Right cardiac atrium (tissue), 5 donors: ENCODE measurements at regions not wholly inside any gene's neighbourhood (a gene's known extent, or its start where the extent isn't known, plus 50 kb on each side); places are given as distances from the start of the nearest gene placed in this dataset.
A peak's percentile ranks its signal among the peaks of the same experiment; 100 is the strongest.
"Not testable (repeated sequence)": the region's sequence is repeated elsewhere in the genome, so short reads cannot be mapped to it uniquely, and the experiment has no call there.

Source experiments
- ATAC-seq, 2 donors: fragments of 200-7000 bp; cut with Tn5 transposase; one replicate each; pipeline versions ENCODE4 v1.8.0 to v1.9.1; 2020; ENCODE audit warnings: moderate library complexity in 2 of 2, mild to moderate bottlenecking in 1 of 2
- DNase-seq, 3 donors: peaks; one replicate each; pipeline ENCODE4 v3.0.0-alpha.2; 2020
- H3K27ac ChIP-seq: one replicate; pipeline ENCODE4 v1.5.1; 2013; ENCODE audit warnings: mild to moderate bottlenecking, low read length, control low read depth, moderate library complexity
- H3K27me3 ChIP-seq: one replicate; pipeline ENCODE4 v1.6.1; 2013; ENCODE audit not compliant: control insufficient read depth, insufficient read depth
- H3K4me1 ChIP-seq: one replicate; pipeline ENCODE4 v1.6.1; 2013; ENCODE audit warnings: low read length; ENCODE audit not compliant: control insufficient read depth, insufficient read depth
- H3K4me3 ChIP-seq: one replicate; pipeline ENCODE4 v1.5.1; 2013; ENCODE audit warnings: low read length, control low read depth
- H3K9me3 ChIP-seq: one replicate; pipeline ENCODE4 v1.6.1; 2013; ENCODE audit warnings: low read length; ENCODE audit not compliant: control insufficient read depth
- WGBS: extraction: QIAGEN DNeasy Blood & Tissue Kit; methylation state at CpG from one replicate; pipeline ENCODE4 v1.1.7; 2013; 5-methylcytosine and 5-hydroxymethylcytosine counted together
- intact Hi-C, 4 donors: fragments of 100-400 bp; cut with DNase I; formaldehyde crosslinking; loops; one replicate each; pipeline versions ENCODE4 v1.11.0 to v1.14.0; 2022 to 2023
- donor health status: healthy with polysubstance abuse.
- donor health status: DM: no; HTN: yes; CAD: no.
- donor health status: DM: no; HTN: no; CAD: no.
- donor health status: DM: no; HTN: yes; CAD: no; lungs with severe emphysema.
- donor health status: DM: yes; HTN: yes; CAD: no.

DNA sequence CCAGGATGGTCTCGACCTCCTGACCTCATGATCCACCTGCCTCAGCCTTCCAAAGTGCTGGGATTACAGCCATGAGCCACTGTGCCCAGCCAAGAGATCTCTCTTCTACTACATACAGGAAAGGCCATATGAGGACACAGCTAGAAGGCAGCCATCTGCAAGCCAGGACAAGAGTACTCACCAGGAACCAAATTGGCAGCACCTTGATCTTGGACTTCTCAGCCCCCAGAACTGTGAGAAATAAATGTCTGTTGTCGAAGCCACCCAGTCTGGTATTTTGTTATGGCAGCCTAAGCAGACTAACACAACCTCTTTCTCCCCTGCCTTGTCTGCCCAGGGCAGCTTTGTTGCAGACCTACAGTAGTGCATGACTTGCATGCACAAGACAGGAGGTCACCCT is 211.3 kb upstream of the HAAO start:
- H3K27ac ChIP-seq, result no peak overlapping the region
- no peaks in the 10 kb centered on the region for H3K9me3 ChIP-seq
- 94% methylated on average over 2 of the region's 2 CpGs for WGBS
- no peak for DNase-seq
- intact Hi-C loops, result no loop called here
- no peaks in the 10 kb centered on the region for H3K4me1 ChIP-seq
- no peak for ATAC-seq
- H3K27me3 ChIP-seq, result no peaks in the 10 kb centered on the region
- H3K4me3 ChIP-seq, result no peak overlapping the region

DNA sequence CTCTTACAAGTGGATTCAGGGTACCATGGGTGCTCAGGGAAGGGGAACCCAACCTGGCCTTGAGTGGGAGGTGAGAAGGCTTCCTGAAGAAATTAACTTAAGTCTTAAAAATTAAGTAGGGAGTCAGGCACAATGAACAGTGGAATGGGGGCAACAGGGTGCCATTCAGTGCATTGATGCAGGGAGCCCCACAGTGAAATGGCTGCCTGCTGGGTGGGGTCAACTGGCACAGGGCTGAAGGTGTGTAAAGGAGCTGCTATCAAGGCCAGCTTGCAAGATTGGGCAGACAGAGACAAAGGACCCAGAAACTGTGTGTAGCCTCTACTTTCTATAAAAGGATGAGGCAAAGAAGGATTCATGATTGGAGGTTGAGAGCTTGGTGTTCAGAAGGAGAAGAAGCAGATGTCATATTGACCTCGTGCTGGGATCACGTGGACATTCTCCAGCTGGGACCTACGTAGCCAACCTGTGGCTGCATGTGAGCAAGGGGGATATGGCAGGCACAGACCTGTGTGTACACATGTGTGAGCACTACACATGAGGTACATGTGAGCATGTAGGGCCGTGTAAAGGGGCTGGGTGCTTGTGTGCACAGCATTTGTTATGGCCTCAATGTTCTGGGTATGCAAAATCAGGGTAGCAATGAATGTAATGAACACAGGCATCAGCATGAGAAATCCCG is 209.5 kb upstream of the HAAO start:
- Histone ChIP-seq H3K4me1 (no peaks in the 10 kb centered on the region), H3K27ac (no peak overlapping the region), H3K9me3 (no peaks in the 10 kb centered on the region), H3K4me3 (no peak overlapping the region), H3K27me3 (no peaks in the 10 kb centered on the region)
- no peak for DNase-seq
- 91% methylated on average over 5 of the region's 5 CpGs for WGBS
- intact Hi-C loops, result no loop called here
- no peak for ATAC-seq

DNA sequence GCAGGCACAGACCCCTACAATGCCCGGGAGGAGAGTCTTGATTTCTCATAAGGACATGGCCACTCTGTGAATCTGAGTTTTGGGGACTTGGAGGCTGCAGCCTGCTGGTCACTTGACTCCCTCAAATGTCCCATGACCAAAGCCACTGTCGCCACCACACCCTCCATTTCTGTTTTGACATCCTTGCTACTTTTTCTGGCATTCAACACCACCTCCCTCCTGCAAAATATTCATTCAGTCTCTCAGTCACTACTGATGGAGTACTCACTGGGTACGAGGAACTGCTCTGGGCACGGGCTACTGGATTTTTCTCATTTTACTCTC is 208.6 kb upstream of the HAAO start:
- ATAC-seq (no peak), DNase-seq (no peak)
- H3K4me1 ChIP-seq, result no peaks in the 10 kb centered on the region
- H3K4me3 ChIP-seq, result no peak overlapping the region
- H3K27me3 ChIP-seq, result no peaks in the 10 kb centered on the region
- WGBS, result 95% methylated on average over 4 of the region's 4 CpGs
- no peak overlapping the region for H3K27ac ChIP-seq
- H3K9me3 ChIP-seq, result no peaks in the 10 kb centered on the region
- intact Hi-C loops, result no loop called here

DNA sequence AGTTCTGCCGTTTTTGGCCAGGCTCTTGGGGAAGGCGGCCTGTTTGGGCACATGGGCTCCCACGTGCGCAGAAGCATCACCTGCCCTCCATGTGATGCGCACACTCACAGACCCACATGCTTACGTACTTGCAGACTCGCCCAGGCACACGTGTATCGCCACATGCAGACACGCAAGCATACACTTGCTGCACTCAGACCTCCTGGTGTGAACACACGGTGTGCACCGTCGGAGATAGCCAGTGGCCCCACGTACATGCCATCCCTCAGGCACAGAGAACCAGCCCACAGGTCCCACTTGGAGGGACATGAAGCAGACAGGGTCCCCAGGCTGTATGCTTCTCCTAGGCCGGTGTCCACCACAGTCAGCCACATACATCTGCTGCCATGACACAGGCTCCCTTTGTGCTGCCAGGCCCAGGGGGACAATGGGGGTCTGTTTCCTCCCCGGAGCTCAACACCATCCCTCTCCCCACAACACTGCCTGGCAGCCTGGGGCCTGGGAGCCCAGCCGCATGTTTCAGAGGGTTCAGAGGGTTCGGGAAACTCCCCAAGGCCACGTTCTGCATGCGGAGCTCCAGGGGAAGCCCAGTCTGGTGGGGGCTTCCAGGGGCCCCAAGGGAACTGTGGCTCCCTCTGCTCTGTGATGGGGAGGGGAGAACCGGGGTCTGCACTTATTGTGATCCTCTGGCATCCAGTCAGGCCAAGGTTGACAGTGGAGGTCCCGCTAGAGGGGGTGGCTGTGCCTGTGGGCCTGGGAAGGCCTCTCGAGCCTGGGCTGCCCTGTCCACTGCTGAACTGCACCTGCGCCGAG is 208.1 kb upstream of the HAAO start:
- Histone ChIP-seq H3K9me3 (no peaks in the 10 kb centered on the region), H3K27me3 (no peaks in the 10 kb centered on the region), H3K4me1 (no peaks in the 10 kb centered on the region), H3K27ac (no peak overlapping the region), H3K4me3 (no peak overlapping the region)
- WGBS, result 85% methylated on average over 24 of the region's 25 CpGs
- ATAC-seq, result peak in 1 of 2 donors; percentile 32
- intact Hi-C loops, result no loop called here
- DNase-seq, result no peak

DNA sequence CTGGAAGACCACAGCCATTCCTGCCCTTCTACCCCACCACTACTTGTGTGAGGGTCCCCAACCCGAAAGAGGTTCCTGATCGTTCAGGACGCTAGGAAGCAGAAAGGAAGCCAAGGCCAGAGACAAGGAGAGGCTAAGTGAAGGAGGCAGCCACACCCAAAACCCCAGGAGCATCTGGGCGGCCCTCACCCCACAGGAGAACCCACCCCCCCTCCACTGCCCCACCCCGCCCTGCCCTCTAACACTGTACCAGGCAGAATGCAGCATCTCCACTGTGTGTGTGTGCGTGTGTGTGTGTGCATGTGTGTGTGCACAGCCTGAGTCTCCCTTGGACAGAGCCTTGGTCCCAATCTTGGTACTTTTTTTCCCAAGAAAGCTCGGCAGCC is 207.5 kb upstream of the HAAO start:
- intact Hi-C loops, result no loop called here
- no peaks in the 10 kb centered on the region for H3K9me3 ChIP-seq
- H3K27ac ChIP-seq, result no peak overlapping the region
- no peaks in the 10 kb centered on the region for H3K4me1 ChIP-seq
- WGBS, result 83% methylated on average over 7 of the region's 7 CpGs
- no peak for ATAC-seq
- no peak for DNase-seq
- no peak overlapping the region for H3K4me3 ChIP-seq
- no peaks in the 10 kb centered on the region for H3K27me3 ChIP-seq

DNA sequence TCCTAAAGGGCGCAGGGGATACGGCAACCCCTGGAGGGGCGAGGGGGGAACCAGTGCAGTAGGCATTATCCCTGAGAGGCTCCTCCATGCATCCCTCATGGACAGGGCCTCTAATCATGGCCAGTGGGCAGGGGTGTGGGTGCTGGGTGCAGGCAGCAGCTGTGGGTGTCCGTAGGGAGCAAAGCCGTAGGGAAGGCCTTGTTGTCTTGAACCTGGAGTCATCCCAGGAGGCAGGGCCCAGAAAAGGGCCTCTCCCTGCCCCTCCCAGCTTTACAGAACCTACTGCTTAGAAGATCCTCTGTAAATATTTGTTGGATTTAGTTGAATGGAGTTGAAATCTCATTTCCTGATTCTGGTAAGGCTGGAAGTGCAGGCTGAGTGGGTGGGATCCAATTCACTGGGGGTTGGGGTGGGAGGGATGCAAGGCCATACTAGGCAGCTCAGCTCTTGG is 207.0 kb upstream of the HAAO start:
- Histone ChIP-seq H3K27me3 (no peaks in the 10 kb centered on the region), H3K4me3 (no peak overlapping the region), H3K9me3 (no peaks in the 10 kb centered on the region), H3K27ac (no peak overlapping the region), H3K4me1 (no peaks in the 10 kb centered on the region)
- intact Hi-C loops, result no loop called here
- 89% methylated on average over 5 of the region's 5 CpGs for WGBS
- DNase-seq (no peak), ATAC-seq (no peak)

DNA sequence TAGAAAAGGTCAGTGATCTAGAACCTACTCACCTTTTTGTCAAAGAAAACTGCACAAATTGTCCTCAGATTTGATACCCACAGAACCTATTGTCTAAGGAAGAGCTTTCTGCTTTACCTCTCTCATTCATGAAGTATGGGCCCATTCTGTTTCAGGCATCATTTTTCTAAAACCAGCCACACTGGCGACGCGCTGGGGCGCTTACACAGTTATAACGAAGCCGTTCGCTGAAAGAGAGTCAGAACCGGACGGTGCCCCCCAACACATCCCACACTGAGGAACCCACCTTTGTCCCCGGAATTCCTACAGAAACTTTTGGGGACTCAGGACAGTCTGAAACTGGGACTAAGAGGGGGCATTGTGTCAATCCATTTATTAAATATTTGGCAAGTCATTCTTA is 206.3 kb upstream of the HAAO start:
- DNase-seq, result no peak
- H3K4me3 ChIP-seq, result no peak overlapping the region

DNA sequence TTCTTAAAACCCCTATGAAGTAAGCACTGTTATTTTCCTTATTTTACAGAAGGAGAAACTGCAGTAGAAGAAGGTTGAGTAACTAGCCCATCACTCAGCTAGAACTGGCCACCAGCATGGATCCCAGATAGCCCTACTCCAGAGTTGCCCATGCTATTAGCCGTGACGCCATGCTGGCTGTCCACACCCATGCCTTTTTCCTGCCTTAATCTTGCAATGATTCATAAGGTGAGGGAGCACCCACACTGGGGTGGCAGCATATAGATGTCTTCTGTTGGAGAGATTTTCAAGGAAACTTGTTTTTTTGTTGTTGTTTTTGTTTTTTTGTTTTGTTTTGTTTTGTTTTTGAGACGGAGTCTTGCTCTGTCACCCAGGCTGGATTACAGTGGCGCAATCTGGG is 204.1 kb upstream of the HAAO start:
- DNase-seq (no peak), ATAC-seq (no peak)

More for the DNA sequence above, 206.3 kb upstream of the HAAO start:
- intact Hi-C loops, result no loop called here
- Histone ChIP-seq H3K4me1 (no peaks in the 10 kb centered on the region), H3K27ac (no peak overlapping the region), H3K27me3 (no peaks in the 10 kb centered on the region), H3K9me3 (no peaks in the 10 kb centered on the region)
- no peak for ATAC-seq
- WGBS, result 98% methylated on average over 10 of the region's 10 CpGs

DNA sequence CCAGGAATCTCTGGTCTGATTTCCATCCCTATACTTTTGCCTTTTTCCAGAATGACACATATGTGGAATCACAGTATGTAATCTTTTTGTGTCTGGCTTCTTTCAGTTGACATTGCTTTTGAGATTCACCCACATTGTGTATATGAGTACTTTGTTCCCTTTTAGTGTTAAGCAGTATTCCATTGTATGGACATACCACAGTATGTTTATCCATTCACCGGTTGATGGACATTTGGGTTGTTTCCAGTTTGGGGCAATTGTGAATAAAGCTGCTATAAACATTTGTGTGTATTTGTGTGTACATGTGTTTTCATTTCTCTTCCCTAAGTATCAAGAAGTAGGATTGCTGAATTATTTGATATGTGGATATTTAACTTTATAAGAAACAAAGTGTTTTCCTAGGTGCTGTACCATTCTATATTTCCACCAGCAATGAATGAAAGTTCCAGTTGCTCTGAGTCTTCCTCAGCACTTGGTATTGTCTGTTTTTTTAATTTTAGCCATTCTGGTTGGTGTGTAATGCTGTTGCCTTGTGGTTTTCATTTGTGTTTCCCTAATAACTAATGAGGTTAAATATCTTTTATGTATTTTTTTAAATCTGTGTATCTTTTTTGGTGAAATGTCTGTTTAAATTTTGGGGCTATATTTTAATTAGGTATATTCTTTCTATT is 203.5 kb upstream of the HAAO start:
- Histone ChIP-seq H3K27ac (no peak overlapping the region), H3K4me1 (no peaks in the 10 kb centered on the region), H3K27me3 (no peaks in the 10 kb centered on the region), H3K4me3 (no peak overlapping the region), H3K9me3 (no peaks in the 10 kb centered on the region)
- 99% methylated on average over 1 of the region's 1 CpG for WGBS
- intact Hi-C loops, result no loop called here
- ATAC-seq (no peak), DNase-seq (no peak)

More for the DNA sequence above, 204.1 kb upstream of the HAAO start:
- 91% methylated on average over 4 of the region's 4 CpGs for WGBS
- intact Hi-C loops, result no loop called here
- no peak overlapping the region for H3K4me3 ChIP-seq
- H3K4me1 ChIP-seq, result no peaks in the 10 kb centered on the region
- H3K9me3 ChIP-seq, result no peaks in the 10 kb centered on the region
- no peaks in the 10 kb centered on the region for H3K27me3 ChIP-seq
- no peak overlapping the region for H3K27ac ChIP-seq

DNA sequence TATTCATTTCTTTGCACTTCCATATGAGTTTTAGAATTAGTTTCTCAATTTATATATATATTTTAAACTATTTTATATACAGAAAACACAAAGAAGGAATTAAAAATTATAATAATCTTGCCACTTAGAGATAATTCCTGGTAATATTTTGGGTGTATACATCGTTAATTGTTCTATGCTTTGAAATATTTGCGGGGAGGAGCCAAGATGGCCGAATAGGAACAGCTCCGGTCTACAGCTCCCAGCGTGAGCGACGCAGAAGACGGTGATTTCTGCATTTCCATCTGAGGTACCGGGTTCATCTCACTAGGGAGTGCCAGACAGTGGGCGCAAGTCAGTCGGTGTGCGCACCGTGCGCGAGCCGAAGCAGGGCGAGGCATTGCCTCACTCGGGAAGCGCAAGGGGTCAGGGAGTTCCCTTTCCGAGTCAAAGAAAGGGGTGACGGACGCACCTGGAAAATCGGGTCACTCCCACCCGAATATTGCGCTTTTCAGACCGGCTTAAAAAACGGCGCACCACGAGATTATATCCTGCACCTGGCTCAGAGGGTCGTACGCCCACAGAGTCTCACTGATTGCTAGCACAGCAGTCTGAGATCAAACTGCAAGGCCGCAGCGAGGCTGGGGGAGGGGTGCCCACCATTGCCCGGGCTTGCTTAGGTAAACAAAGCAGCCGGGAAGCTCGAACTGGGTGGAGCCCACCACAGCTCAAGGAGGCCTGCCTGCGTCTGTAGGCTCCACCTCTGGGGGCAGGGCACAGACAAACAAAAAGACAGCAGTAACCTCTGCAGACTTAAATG is 197.1 kb upstream of the HAAO start:
- H3K4me1 ChIP-seq, intact Hi-C loops, ATAC-seq, H3K27me3 ChIP-seq, H3K4me3 ChIP-seq, H3K27ac ChIP-seq, H3K9me3 ChIP-seq, DNase-seq: not testable (repeated sequence)
- 86% methylated on average over 33 of the region's 37 CpGs for WGBS

DNA sequence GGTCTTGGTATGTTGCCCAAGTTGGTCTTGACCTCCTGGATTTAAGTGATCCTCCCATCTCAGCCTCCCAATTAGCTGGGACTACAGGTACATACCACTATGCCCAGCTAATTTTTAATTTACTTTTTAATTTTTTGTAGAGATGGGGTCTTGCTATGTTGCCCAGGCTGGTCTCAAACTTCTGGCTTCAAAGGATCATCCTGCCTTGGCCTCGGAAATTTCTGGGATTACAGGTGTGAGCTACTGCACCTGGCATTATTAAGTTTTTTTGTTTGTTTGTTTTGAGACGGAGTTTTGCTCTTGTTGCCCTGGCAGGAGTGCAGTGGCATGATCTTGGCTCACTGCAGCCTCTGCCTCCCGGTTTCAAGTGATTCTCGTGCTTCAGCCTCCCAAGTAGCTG is 195.7 kb upstream of the HAAO start:
- H3K27me3 ChIP-seq, DNase-seq, H3K9me3 ChIP-seq, H3K4me1 ChIP-seq, H3K4me3 ChIP-seq, ATAC-seq, H3K27ac ChIP-seq, intact Hi-C loops: not testable (repeated sequence)
- WGBS, result 85% methylated on average over 4 of the region's 4 CpGs
